Kidney (tissue), 13 donors: ENCODE measurements at regions not wholly inside any gene's neighbourhood (a gene's known extent, or its start where the extent isn't known, plus 50 kb on each side); places are given as distances from the start of the nearest gene placed in this dataset.

Experiments
- DNase-seq, 5 donors: peaks; one replicate each; pipeline ENCODE4 v3.0.0-alpha.2; 2013 to 2020
- FAIRE-seq: peaks from 2 replicates; lab custom pipeline; 2012; peaks lifted over from hg19 to GRCh38; lab: Jason Lieb, UNC
- H3K27ac ChIP-seq, 2 donors: one replicate each; pipeline ENCODE4 v1.7.0; 2013; ENCODE audit warnings: low read depth in 2 of 2, low read length in 2 of 2, inconsistent platforms in 1 of 2
- H3K27me3 ChIP-seq: one replicate; pipeline ENCODE4 v1.7.1; 2013; ENCODE audit warnings: low read length, inconsistent platforms; ENCODE audit not compliant: control insufficient read depth, insufficient read depth
- H3K36me3 ChIP-seq, 3 donors: one replicate each; pipeline versions ENCODE4 v1.7.0 to v1.7.1; 2013; ENCODE audit warnings: low read length in 3 of 3, control low read depth in 1 of 3, inconsistent platforms in 1 of 3; ENCODE audit not compliant: insufficient read depth in 3 of 3, control insufficient read depth in 2 of 3
- H3K4me1 ChIP-seq, 3 donors: one replicate each; pipeline versions ENCODE4 v1.7.0 to v1.7.1; 2013; ENCODE audit warnings: low read length in 3 of 3, inconsistent platforms in 1 of 3, low read depth in 1 of 3; ENCODE audit not compliant: control insufficient read depth in 2 of 3, insufficient read depth in 2 of 3
- H3K4me3 ChIP-seq, 3 donors: one replicate each; pipeline versions ENCODE4 v1.7.0 to v1.8.1; 2013; ENCODE audit warnings: low read length in 3 of 3, control low read depth in 1 of 3, inconsistent platforms in 1 of 3
- H3K9ac ChIP-seq, 3 donors: one replicate each; pipeline versions ENCODE4 v1.7.0 to v1.7.1; 2013; ENCODE audit warnings: low read length in 3 of 3, control low read depth in 1 of 3, inconsistent platforms in 1 of 3
- H3K9me3 ChIP-seq, 3 donors: one replicate each; pipeline versions ENCODE4 v1.7.0 to v1.7.1; 2013; ENCODE audit warnings: low read length in 3 of 3, control low read depth in 1 of 3, inconsistent platforms in 1 of 3; ENCODE audit not compliant: control insufficient read depth in 2 of 3, insufficient read depth in 1 of 3
- CTCF ChIP-seq: IDR thresholded peaks from 3 replicates; pipeline ENCODE4 v1.5.1; 2012; ENCODE audit warnings: mild to moderate bottlenecking, moderate library complexity, borderline replicate concordance; ENCODE audit not compliant: insufficient read depth; ENCODE audit errors: extremely low read depth
- intact Hi-C: fragments of 100-400 bp; cut with DNase I; formaldehyde crosslinking; loops from one replicate; pipeline ENCODE4 v1.11.1; 2022
- donor health status: control.
- donor health status: control.
- donor health status: control.
- donor health status: control.
- donor health status: control.
- donor health status: DM: yes; HTN: yes; CAD: no.
- donor health status: Normal renal cell carcinoma (clear cell type).

GRCh38 chr2:51633073-51633472 is 601.1 kb upstream of the NRXN1 start:
- FAIRE-seq (no peak), DNase-seq (no peak)
- Histone ChIP-seq H3K4me1 (no peaks in the 10 kb centered on the region), H3K4me3 (no peak overlapping the region), H3K27me3 (no peaks in the 10 kb centered on the region), H3K36me3 (no peaks in the 10 kb centered on the region), H3K9me3 (no peaks in the 10 kb centered on the region), H3K9ac (no peak overlapping the region), H3K27ac (no peak overlapping the region)
- no peak for TF ChIP-seq CTCF
- intact Hi-C loops, result no loop called here

- Histone ChIP-seq H3K9me3 (no peaks in the 10 kb centered on the region), H3K27ac (no peak overlapping the region), H3K36me3 (no peaks in the 10 kb centered on the region), H3K4me3 (no peak overlapping the region), H3K9ac (no peak overlapping the region), H3K4me1 (no peaks in the 10 kb centered on the region), H3K27me3 (no peaks in the 10 kb centered on the region)
- intact Hi-C loops, result no loop called here
- DNase-seq (no peak), FAIRE-seq (no peak)
- TF ChIP-seq CTCF, result no peak
Observed at GRCh38 chr2:51629406-51629805, 597.5 kb upstream of the NRXN1 start.

- Histone ChIP-seq H3K27me3 (no peaks in the 10 kb centered on the region), H3K9ac (no peak overlapping the region), H3K4me1 (no peaks in the 10 kb centered on the region), H3K36me3 (no peaks in the 10 kb centered on the region), H3K9me3 (no peaks in the 10 kb centered on the region), H3K4me3 (no peak overlapping the region), H3K27ac (no peak overlapping the region)
- DNase-seq (no peak), FAIRE-seq (no peak)
- TF ChIP-seq CTCF, result no peak
- intact Hi-C loops, result no loop called here
Observed at GRCh38 chr2:51628917-51629316, 597.0 kb upstream of the NRXN1 start.

GRCh38 chr2:51624995-51625394 is 593.1 kb upstream of the NRXN1 start:
- Histone ChIP-seq H3K9me3 (no peaks in the 10 kb centered on the region), H3K27ac (no peak overlapping the region), H3K4me1 (no peaks in the 10 kb centered on the region), H3K4me3 (no peak overlapping the region), H3K27me3 (no peaks in the 10 kb centered on the region), H3K9ac (no peak overlapping the region), H3K36me3 (no peaks in the 10 kb centered on the region)
- DNase-seq, result no peak
- TF ChIP-seq CTCF, result no peak
- no peak for FAIRE-seq
- intact Hi-C loops, result no loop called here
